ENCODE measurements at regions not wholly inside any gene's neighbourhood (a gene's known extent, or its start where the extent isn't known, plus 50 kb on each side); places are given as distances from the start of the nearest gene placed in this dataset.

- DNase-seq: peak; percentile 39
Measured at GRCh38 chr7:145082366-145083161, 246.7 kb upstream of the TPK1 start.

GRCh38 chr7:145065473-145065872 lies 229.6 kb upstream of the TPK1 start:
- no peak for DNase-seq

DNA sequence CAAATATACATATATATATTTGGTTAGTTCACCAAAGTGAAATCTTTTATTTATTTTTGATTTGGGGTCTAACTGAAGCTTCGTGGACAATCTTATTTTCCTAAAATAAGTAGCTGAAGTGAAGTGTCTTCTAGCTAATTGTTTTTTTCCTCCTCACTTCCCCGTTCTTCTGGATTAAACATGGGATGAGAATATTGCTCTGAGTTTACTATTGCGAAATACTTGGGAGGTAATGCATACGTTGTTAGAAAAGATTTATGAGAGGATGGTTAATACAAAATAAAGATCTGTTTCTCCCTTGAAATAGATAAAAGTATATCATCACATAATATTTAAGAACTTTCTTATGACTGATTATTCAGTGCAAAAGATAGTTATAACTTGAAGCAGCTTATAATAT lies 228.3 kb upstream of the TPK1 start:
- no peak for DNase-seq

- DNase-seq: no peak
Measured at GRCh38 chr7:145053781-145054180, 217.9 kb upstream of the TPK1 start.

GRCh38 chr7:145050415-145050814 lies 214.6 kb upstream of the TPK1 start:
- no peak for DNase-seq

DNA sequence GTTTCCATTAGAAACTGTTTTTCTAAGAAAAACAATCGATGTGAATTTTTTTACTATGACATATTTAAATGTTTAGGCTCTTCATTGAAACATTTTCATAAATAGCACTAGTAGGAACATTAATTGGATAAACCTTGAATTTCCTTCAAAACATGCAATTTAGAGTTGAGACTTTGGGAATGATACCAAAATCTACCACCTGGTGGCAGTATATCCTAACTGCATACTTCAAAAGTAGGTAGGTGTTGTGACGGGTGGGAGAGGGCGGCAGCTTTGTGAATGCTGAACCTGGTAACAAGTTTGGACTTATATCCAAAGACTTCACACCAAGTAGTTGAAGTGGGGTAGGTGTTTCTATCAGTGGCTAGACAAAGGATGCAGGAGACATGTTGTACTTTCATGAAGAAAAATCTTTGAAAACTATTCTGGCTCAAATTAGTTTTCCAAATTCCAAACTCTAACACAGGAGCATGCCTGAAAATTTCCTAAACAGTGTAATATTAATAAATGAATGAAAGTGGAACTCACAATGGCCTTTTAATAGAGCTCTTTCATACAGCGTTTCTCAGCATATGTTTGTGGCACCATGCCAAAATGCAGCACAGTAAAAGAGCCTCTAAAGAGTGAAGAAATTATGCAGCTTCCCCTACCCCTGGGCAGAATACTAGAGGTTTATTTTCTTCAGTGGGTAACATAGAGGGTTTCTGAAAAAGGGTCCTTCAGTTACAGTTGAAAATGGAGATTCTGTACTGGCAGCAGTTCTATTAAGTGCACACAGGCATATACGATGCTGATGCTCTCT lies 201.0 kb upstream of the TPK1 start:
- peak; percentile 77 for DNase-seq

DNA sequence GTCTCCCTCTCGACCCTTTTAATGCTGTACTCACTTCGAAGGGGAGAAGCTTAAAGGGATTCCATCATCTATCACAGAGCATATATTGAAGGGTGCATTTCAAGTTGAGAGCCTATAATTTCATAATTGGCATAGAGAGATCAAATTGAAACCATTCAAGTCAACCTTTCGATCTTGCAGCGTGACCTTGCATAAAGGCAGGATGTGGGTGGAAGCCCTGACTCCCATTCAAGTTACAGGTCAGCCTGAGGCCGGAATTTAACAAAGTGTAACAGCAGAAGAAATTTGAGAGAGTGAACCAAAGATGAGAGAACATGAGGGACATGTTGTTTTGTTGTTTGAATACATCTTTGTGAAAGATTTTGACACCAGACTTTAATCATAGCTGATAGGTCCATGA lies 195.3 kb upstream of the TPK1 start:
- DNase-seq: no peak

GRCh38 chr7:145030754-145031153 lies 194.9 kb upstream of the TPK1 start:
- DNase-seq: no peak

- no peak for DNase-seq
Measured at GRCh38 chr7:145020454-145020853, 184.6 kb upstream of the TPK1 start.

GRCh38 chr7:145016068-145016467 lies 180.2 kb upstream of the TPK1 start:
- DNase-seq: no peak

DNA sequence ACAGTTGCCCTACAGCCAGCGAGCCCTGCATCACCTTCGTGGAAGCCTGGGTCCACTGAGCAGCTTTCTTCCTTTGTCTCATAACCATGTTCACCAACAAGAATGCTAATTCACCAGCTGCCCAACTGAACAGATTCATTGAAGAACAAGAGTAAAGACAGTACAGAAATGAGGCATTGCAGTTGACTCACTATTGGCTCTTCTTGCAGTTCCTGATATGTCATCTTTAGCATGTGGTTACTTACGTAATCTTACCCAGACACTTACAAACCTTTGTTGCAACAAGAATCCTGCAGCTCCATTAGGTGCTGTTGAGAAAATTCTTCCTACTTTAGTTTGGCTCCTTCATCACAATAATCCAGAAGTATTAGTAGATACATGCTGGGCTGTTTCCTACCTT lies 174.0 kb upstream of the TPK1 start:
- no peak for DNase-seq

- DNase-seq: no peak
Measured at GRCh38 chr7:145005601-145006000, 169.7 kb upstream of the TPK1 start.

GRCh38 chr7:144997512-144997911 lies 161.7 kb upstream of the TPK1 start:
- no peak for DNase-seq

DNA sequence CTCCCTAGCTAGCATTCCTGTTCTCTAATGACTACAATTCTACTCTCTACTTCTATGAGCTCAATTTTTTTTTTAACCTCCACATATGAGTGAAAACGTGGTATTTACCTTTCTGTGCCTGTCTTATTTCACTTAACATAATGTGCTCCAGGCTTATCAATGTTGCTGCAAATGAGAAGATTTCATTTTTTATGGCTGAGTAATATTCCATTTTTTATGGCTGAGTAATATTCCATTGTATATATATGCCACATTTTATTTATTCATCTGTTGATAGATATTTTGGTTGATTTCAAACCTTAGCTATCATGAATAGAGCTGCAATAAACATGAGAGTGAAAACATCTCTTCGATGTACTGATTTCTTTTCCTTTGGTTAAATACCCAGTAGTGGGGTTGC lies 159.6 kb upstream of the TPK1 start:
- no peak for DNase-seq

DNA sequence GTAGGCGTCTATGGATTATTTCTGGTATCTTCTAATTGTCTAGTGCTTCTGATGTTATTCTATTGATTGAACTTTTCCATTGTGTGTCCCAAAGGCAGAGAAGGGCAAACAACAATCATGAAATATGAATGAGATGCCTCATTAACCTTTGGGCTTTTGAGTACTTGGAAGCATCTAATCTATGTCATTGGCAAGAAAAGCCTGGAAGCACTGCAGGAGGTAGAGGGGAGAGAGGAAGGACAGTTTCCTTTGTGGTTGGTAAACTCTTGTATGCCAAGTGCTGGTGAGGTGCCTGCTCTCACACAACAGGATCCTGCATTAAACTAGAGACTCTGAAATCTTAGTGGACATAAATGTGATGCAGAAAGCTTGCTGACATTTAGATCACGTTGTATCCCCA lies 155.2 kb upstream of the TPK1 start:
- no peak for DNase-seq

DNA sequence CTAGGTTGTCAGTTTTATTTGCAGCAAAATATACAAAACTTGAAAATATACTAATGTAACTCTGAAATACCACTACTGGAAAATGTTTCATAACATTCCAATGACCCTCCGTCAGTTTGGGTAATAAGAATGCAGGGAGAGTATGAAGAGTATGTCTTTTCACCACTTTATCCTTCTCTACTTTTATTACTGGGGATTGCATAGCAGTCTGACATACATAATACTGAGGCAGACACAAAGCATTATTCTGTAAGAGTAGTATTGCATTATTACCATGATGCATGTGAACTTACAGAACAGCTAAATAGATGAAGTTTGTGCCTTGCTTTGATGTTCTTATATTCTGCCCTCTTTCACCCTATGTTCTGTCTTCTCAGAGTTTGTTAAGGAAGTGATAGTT lies 151.8 kb upstream of the TPK1 start:
- no peak for DNase-seq

DNA sequence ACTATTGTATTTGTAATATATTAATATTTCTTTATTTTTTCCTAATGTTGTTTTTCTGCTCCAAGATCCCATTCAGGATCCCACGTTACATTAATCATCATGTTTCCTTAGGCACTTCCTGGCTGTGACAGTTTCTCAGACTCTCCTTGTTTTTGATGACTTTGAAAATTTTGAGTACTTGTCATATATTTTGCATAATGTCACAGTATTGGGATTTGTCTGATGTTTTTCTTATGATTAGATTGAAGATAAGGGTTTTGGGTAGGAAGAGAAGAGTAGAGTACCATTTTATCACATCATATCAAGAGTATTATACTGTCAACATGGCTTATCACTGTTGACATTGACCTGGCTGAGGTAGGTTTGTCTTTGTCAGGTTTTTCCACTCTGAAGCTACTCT lies 146.3 kb upstream of the TPK1 start:
- DNase-seq: no peak

GRCh38 chr7:144975882-144976281 lies 140.0 kb upstream of the TPK1 start:
- no peak for DNase-seq

DNA sequence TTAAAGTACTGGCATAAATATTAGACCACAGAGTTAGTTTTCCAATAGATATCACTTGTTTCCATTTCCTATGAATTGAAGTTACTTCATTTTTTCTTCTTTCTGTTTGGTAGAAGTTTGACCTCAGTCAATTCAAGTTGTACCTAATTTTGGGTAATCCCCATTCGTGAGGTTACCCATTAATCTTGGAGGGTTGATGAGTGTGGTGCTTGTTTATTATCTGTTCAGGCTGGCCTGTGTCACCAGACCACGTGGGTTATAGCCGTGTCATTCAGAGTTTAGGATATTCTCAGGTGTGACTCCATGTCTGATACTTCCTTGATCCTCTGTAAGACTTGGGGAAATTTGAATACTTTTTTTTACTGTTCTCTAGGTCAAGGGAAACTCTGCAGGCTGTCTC lies 133.9 kb upstream of the TPK1 start:
- no peak for DNase-seq

DNA sequence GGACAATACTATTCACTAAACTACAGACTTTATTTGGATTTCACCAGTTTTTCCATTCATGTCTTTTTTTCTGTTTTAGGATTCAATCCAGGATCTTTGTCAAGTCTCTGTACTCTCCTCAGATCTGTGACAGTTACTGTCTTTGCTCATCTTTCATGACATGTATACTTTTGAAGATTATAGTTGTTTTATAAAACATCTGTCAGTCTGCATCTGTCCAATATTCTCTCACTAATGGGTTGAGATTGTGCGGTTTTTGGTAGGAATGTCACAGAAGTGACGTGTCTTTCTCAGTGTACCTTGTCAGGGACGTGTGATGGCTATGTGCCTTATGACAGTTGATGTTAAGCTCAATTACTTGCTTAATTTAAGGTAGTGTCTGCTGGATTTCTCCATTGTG lies 124.9 kb upstream of the TPK1 start:
- no peak for DNase-seq

GRCh38 chr7:144957998-144958397 lies 122.1 kb upstream of the TPK1 start:
- DNase-seq: no peak

DNA sequence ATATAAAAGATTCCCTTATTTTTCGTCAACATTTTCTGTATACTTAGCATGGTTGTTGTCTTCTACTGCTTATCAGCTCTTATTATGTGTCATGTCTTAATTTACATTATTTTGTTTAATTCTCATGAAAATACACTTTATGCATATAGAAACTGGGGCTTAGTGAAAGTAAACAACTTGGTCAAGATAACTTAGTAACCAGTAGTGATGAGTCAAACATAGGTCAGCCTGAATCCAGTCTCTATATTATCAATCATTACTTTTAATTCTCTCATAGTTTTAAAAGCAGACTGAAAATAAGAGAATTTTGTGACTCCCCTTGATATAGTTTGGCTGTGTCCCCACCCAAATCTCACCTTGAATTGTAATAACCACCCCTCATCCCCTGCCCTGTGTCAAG lies 119.6 kb upstream of the TPK1 start:
- no peak for DNase-seq

GRCh38 chr7:144941127-144941526 lies 105.3 kb upstream of the TPK1 start:
- DNase-seq: no peak

GRCh38 chr7:144937199-144937598 lies 101.3 kb upstream of the TPK1 start:
- DNase-seq: no peak

DNA sequence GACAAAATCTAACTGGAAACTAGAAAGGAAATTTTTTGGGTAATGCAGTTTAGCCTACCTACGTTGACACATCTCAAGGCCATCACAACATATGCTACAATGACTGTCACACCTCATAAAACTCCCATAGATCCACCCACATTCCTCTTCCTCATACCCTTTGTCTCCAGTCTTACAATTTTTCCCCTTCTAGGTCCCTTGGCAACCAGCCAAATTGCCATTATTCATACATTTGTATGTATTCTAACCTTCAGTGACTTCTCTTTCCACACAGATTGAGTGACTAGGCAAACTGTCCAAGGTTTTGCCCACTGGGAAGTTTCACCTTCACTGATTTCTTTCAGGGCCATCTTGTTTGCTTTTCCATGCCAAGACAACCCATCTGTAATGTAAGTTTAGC lies 100.5 kb upstream of the TPK1 start:
- DNase-seq: no peak
